ENCODE measurements at regions not wholly inside any gene's neighbourhood (a gene's known extent, or its start where the extent isn't known, plus 50 kb on each side); places are given as distances from the start of the nearest gene placed in this dataset.

DNA sequence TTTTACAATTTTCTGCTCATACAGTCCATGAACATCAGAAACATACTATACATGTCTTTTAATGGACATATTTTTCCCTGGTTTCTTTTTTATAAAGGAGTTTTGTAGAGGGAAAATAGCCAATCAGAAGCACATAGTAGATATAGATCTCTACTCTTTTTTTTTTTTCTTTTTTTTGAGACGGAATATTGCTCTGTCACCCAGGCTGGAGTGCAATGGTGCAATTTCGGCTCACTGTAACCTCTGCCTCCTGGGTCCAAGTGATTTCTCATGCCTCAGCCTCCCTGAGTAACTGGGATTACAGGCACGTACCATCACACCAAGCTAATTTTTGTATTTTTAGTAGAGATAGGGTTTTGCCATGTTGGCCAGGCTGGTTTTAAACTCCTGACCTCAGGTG lies 83.2 kb upstream of the MGAT5 start:
- TF ChIP-seq, protein P1, sequence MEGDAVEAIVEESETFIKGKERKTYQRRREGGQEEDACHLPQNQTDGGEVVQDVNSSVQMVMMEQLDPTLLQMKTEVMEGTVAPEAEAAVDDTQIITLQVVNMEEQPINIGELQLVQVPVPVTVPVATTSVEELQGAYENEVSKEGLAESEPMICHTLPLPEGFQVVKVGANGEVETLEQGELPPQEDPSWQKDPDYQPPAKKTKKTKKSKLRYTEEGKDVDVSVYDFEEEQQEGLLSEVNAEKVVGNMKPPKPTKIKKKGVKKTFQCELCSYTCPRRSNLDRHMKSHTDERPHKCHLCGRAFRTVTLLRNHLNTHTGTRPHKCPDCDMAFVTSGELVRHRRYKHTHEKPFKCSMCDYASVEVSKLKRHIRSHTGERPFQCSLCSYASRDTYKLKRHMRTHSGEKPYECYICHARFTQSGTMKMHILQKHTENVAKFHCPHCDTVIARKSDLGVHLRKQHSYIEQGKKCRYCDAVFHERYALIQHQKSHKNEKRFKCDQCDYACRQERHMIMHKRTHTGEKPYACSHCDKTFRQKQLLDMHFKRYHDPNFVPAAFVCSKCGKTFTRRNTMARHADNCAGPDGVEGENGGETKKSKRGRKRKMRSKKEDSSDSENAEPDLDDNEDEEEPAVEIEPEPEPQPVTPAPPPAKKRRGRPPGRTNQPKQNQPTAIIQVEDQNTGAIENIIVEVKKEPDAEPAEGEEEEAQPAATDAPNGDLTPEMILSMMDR (conservative IDR thresholded peaks at IDR 0.05; ENCODE audit: low read depth, low read length) = no peak
- TF ChIP-seq EZH2 (IDR thresholded peaks at IDR 0.05; ENCODE audit: borderline replicate concordance, low read depth, low read length, poor library complexity, severe bottlenecking) = no peak

Data from A673 (cell line).